Stimulated activated naive B cell treated with anti-CD40 and anti-IgM and Interleukin-4, amounts not matched to agents 10 μg/mL and 1 μg/mL and 100 μg/mL, for 72 hours (primary cell): ENCODE measurements at regions not wholly inside any gene's neighbourhood (a gene's known extent, or its start where the extent isn't known, plus 50 kb on each side); places are given as distances from the start of the nearest gene placed in this dataset.

Experiments
- ATAC-seq, 2 donors: fragments of 150-1000 bp; cut with Tn5 transposase; replicated peaks; 2 replicates each; pipeline ENCODE4 v1.10.0; 2021; ENCODE audit warnings: moderate library complexity in 1 of 2
- DNase-seq: peaks from one replicate; pipeline ENCODE4 v3.0.0; 2021
- H3K27ac Mint-ChIP-seq: one replicate; pipeline ENCODE4 v1.8.0; 2022; ENCODE audit warnings: mild to moderate bottlenecking, mixed read lengths
- H3K27me3 Mint-ChIP-seq, 2 donors: one replicate each; pipeline ENCODE4 v1.8.0; 2022; ENCODE audit warnings: mixed read lengths in 2 of 2
- H3K36me3 Mint-ChIP-seq, 2 donors: one replicate each; pipeline ENCODE4 v1.8.0; 2022; ENCODE audit warnings: mixed read lengths in 2 of 2, mild to moderate bottlenecking in 1 of 2
- H3K4me1 Mint-ChIP-seq, 2 donors: one replicate each; pipeline ENCODE4 v1.8.0; 2022; ENCODE audit warnings: mixed read lengths in 2 of 2, mild to moderate bottlenecking in 1 of 2
- H3K4me3 Mint-ChIP-seq, 2 donors: one replicate each; pipeline ENCODE4 v1.8.0; 2022; ENCODE audit warnings: mild to moderate bottlenecking in 2 of 2, mixed read lengths in 2 of 2, moderate library complexity in 1 of 2
- H3K9me3 Mint-ChIP-seq, 2 donors: one replicate each; pipeline ENCODE4 v1.8.0; 2022; ENCODE audit warnings: mixed read lengths in 2 of 2, mild to moderate bottlenecking in 1 of 2

DNA sequence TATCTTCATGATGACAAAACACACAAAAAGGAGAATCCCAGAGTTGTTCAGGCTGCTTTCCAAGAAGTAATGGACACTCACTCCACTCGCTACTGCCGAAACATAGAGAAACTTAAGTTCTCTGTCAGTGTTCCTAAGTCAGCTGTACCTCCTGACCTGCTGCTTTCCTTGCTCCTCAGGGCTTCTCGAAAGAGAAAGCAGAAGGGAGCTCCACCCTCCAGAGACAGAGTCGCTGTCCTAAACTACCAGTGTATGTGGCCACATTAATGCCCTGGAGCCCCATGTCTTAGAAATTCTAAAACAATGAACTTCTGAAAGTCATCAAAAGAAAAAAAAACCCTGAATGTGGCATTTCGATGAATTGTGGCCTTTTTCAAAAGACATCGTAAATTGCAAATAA lies 390.8 kb upstream of the MON1B start:
- Mint-ChIP-seq H3K27ac (no peak overlapping the region), H3K4me1 (no peaks in the 10 kb centered on the region), H3K4me3 (no peak overlapping the region), H3K36me3 (no peaks in the 10 kb centered on the region), H3K27me3 (no peaks in the 10 kb centered on the region), H3K9me3 (peaks cover 4 to 8% of the 10 kb centered on the region in 2 donors)
- DNase-seq (no peak), ATAC-seq (no peak)

DNA sequence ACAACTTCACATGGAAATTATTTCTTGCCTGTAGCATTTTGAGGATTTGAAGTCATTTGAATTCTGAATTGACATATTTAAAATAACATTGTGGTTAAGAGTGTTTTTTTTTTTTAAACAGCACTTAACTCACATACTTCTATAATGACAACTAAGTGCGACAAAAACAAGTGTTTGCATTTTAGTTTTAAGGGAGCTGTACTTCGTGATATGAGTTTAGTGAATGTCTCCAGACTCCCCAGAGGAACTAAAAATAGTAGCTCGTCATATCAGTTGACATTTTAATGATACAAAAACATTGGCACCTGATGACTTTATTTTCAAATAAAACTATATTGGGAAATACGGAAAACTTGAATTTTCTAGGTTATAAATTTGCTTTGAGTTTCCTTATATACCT lies 389.6 kb upstream of the MON1B start:
- no peaks in the 10 kb centered on the region for H3K27me3 Mint-ChIP-seq
- H3K36me3 Mint-ChIP-seq = no peaks in the 10 kb centered on the region
- DNase-seq (no peak), ATAC-seq (no peak)
- H3K4me1 Mint-ChIP-seq = no peaks in the 10 kb centered on the region
- peaks cover 4 to 8% of the 10 kb centered on the region in 2 donors for H3K9me3 Mint-ChIP-seq
- no peak overlapping the region for H3K27ac Mint-ChIP-seq
- no peak overlapping the region for H3K4me3 Mint-ChIP-seq

DNA sequence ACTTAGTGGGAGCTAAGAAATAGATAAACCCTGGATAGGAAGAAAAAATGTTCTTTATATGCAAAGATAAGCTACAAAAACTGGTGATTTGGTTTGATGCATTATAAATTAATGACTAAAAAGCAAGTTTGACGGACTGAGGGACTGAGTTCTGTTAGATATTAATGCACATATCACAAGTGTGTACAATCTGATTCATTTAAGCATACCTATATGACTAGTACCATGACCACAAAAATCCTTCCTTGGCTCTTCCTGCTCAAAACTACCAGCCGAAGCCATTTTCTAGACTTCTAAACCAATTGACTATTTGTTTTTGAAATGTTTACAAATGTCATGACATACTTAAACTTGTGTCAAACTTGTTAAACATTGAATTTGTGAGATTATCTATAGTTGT lies 374.5 kb upstream of the MON1B start:
- no peak for DNase-seq
- H3K27ac Mint-ChIP-seq = no peak overlapping the region
- peaks cover 4% of the 10 kb centered on the region in 2 donors for H3K9me3 Mint-ChIP-seq
- no peak for ATAC-seq
- no peak overlapping the region for H3K4me3 Mint-ChIP-seq
- no peaks in the 10 kb centered on the region for H3K4me1 Mint-ChIP-seq
- H3K27me3 Mint-ChIP-seq = no peaks in the 10 kb centered on the region
- no peaks in the 10 kb centered on the region for H3K36me3 Mint-ChIP-seq

DNA sequence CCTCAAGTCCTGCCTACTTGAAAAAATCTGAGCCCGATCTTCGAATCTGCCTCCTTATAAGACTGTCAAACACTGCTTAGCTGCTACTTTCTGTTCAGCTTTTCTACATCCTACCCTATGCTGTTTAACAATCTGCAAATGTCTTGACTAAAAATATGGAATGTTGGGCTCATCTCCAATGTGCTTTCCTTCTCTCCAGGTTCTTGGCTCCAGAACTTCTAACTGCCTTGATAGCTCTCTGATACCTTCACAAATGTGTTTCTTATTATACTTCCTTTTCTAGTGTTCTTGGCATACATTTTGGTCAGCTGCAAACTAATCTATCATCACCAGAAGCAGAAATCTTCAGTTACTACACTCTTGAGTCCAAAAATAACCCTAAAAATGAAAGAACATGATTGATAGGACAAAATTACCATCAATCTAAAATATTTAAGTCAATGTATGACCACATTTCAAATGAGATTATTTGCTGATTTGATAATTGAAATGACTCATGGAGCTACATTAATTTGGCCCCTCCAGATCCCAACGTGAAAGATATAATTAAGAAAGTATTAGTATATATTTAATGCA lies 372.3 kb upstream of the MON1B start:
- ATAC-seq = no peak
- H3K27me3 Mint-ChIP-seq = no peaks in the 10 kb centered on the region
- no peak for DNase-seq
- no peak overlapping the region for H3K4me3 Mint-ChIP-seq
- no peaks in the 10 kb centered on the region for H3K4me1 Mint-ChIP-seq
- H3K9me3 Mint-ChIP-seq = no peaks in the 10 kb centered on the region
- H3K36me3 Mint-ChIP-seq = no peaks in the 10 kb centered on the region
- no peak overlapping the region for H3K27ac Mint-ChIP-seq

DNA sequence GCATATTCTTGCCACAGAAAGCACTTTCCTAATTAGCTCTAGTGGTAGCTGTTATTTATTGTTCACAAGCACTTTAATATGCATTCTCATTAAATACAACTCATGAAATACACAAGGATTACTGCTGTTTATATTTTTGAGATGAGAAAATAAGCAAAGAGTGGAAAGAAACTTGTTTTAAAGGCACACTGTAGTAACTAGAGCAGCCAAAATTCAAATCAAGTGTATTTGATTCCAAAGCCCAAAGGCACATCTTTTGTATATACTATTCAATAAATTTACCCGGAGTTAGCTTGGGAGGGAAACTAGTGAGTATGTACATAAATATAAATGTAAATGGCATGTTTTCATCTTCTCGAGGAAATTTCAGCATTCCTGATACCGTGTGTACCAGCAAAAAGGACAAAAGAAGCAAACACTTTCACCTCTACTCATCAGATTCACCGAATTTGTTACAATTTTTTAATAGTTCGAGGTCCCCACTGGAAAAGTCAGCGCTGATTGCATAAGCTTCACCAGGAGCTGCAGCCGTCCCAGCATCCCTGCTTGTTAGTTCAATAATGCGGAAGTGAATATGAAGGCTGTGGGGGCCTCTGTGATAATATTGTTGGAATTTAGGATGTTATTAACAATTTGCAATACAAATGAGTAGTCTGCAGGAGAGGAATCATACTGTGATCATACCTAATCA lies 371.6 kb upstream of the MON1B start:
- ATAC-seq = no peak
- H3K36me3 Mint-ChIP-seq = no peaks in the 10 kb centered on the region

DNA sequence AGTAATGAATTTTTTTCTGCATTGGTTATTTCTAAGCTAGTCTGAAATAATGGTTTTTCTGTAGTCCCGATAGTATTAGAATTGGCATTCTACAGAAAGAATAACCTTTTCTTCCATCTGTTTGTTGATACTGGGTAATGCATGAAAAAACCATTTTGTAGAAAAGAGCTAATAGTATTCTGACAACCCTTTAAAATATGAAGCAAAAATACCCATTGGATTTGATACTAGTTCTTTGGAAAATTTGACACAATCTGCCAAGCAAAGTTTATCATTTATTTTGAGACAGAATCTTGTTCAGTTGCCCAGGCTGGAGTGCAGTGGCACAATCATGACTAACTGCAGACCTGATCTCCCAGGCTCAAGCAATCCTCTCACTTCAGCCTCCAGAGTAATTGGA lies 366.8 kb upstream of the MON1B start:
- H3K4me1 Mint-ChIP-seq = no peaks in the 10 kb centered on the region
- no peaks in the 10 kb centered on the region for H3K36me3 Mint-ChIP-seq
- ATAC-seq (no peak), DNase-seq (no peak)
- H3K9me3 Mint-ChIP-seq = no peaks in the 10 kb centered on the region
- no peaks in the 10 kb centered on the region for H3K27me3 Mint-ChIP-seq
- no peak overlapping the region for H3K27ac Mint-ChIP-seq
- H3K4me3 Mint-ChIP-seq = no peak overlapping the region

More for the DNA sequence above, 371.6 kb upstream of the MON1B start:
- Mint-ChIP-seq H3K4me1 (no peaks in the 10 kb centered on the region), H3K27ac (no peak overlapping the region), H3K4me3 (no peak overlapping the region), H3K9me3 (no peaks in the 10 kb centered on the region), H3K27me3 (no peaks in the 10 kb centered on the region)
- DNase-seq = no peak

DNA sequence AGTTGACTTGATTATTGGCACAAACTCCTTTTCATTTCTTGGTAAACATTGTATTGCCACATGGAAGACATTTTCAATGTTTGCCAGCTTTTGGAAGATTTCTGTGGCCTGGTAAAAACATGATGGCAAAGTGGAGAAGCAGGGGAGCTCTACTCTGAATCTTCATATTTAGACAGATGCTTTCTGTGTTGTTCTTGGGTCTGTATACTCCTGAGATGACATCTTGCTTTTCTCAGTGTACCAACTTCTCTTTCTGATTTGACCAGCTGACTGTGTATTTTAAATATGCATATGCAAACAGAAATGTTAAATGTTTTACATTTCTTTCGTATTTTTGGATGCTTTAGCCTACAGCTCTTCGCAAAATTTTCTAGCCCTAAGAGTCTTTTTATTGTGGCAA lies 366.2 kb upstream of the MON1B start:
- no peak for DNase-seq
- ATAC-seq = no peak
- Mint-ChIP-seq H3K27ac (no peak overlapping the region), H3K36me3 (no peaks in the 10 kb centered on the region), H3K4me3 (no peak overlapping the region), H3K27me3 (no peaks in the 10 kb centered on the region), H3K9me3 (peaks cover 0 to 2% of the 10 kb centered on the region in 2 donors), H3K4me1 (no peaks in the 10 kb centered on the region)

DNA sequence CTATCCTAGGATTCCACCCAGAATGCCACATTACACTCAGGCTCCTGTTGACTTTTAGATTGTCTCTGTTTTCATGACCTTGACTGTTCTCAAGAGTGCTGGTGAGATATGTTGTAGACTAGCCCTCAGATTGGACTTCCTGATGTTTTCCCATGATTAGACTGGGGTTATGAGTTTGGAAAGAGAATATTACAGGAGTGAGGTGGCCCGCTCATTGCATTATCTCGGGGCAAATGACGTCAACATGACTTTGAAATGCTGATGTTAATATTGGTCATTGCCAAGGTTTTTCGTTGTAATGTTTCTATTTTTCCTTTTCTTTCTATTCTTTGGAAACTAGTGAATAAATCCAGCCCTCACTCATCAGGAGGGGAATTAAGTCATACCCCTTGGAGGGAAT lies 355.7 kb upstream of the MON1B start:
- no peaks in the 10 kb centered on the region for H3K36me3 Mint-ChIP-seq
- ATAC-seq (no peak), DNase-seq (no peak)
- H3K4me3 Mint-ChIP-seq = no peak overlapping the region
- no peak overlapping the region for H3K27ac Mint-ChIP-seq
- H3K27me3 Mint-ChIP-seq = no peaks in the 10 kb centered on the region
- no peaks in the 10 kb centered on the region for H3K4me1 Mint-ChIP-seq
- peaks cover 2 to 4% of the 10 kb centered on the region in 2 donors for H3K9me3 Mint-ChIP-seq

DNA sequence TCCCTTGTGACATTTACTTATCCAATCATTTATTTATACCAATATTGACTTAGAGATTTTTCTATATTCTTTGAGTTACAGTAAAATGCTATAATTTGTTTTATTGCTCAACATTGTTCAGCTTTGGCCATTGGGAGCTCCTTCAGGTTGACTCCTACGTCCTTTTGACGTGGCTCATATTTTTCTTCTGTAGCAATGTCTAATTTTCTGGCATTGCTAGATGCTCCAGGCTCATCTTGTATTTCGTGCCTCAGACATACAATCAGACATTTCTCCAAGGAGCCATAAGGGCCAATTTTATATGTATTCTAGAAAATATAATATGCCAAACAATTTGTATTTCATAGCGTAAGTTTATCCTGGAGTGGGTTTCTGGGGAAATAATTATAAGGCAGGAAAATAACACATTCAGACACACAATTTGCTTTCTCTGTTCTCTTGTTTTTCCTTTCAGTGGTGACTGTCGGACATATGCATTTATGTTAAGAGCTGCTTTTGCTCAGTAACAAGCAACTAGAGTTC lies 355.1 kb upstream of the MON1B start:
- DNase-seq (no peak), ATAC-seq (no peak)
- Mint-ChIP-seq H3K4me3 (no peak overlapping the region), H3K36me3 (no peaks in the 10 kb centered on the region), H3K27ac (no peak overlapping the region), H3K27me3 (no peaks in the 10 kb centered on the region), H3K9me3 (peaks cover 2 to 4% of the 10 kb centered on the region in 2 donors), H3K4me1 (no peaks in the 10 kb centered on the region)

DNA sequence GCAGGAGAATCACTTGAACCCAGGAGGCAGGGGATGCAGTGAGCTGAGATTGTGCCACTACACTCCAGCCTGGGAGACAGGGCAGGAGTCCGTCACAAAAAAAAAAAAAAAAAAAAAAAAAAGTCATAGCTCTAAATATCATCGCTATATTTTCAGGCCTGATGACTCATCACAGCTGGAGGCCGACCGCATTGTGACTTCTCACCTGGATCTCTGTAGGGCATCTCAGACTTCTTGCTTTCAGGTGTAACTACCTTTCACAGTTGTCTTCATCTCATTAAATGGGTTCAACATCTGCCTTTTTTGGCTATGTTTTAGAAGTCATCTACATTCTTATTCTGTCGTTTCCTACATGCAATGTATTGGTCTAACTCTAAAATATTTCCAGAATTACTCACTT lies 353.1 kb upstream of the MON1B start:
- H3K9me3 Mint-ChIP-seq = peaks cover 4 to 5% of the 10 kb centered on the region in 2 donors
- no peak overlapping the region for H3K27ac Mint-ChIP-seq
- no peaks in the 10 kb centered on the region for H3K27me3 Mint-ChIP-seq
- no peak overlapping the region for H3K4me3 Mint-ChIP-seq
- no peak for DNase-seq
- no peaks in the 10 kb centered on the region for H3K4me1 Mint-ChIP-seq
- no peak for ATAC-seq
- H3K36me3 Mint-ChIP-seq = no peaks in the 10 kb centered on the region

DNA sequence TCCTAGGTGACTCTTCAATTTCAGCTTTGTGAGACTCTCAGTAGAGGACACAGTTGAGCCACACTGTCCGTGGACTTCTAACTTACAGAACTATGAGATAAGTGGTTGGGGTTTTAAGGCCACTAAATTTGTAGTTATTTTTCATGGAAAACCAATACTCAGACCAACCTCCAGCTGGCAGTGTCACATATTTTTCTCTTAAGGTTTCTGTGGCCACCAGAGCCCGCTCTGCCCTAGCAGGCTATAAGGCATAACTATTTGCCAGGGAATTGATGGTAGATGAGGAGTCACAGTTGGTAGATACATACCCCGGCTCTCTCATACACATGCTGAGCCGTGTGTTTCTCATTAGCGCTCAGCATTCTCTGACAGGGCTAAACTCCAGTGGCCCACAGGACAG lies 336.8 kb upstream of the MON1B start:
- H3K27ac Mint-ChIP-seq = no peak overlapping the region
- no peaks in the 10 kb centered on the region for H3K36me3 Mint-ChIP-seq
- DNase-seq (no peak), ATAC-seq (no peak)
- no peak overlapping the region for H3K4me3 Mint-ChIP-seq
- H3K27me3 Mint-ChIP-seq = no peaks in the 10 kb centered on the region
- no peaks in the 10 kb centered on the region for H3K4me1 Mint-ChIP-seq
- peaks cover 1 to 4% of the 10 kb centered on the region in 2 donors for H3K9me3 Mint-ChIP-seq

DNA sequence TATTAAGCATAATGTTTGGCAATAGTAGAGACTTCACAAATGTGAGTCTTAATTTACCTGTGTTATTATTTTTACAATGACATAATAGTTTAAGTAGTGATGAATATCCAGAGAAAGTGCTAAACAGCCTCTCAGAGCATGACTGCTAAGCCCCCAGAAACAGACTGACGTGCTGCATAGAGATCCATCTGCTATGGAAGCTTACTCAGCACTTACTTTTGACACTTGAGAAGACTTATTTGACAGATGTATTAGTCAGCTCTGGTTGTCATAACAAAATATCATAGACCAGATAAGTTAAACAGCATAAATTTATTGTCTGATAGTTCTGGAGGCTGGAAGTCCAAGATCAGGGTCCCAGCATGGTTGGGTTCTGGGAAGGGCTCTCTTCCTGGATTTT lies 334.9 kb upstream of the MON1B start:
- no peaks in the 10 kb centered on the region for H3K4me1 Mint-ChIP-seq
- no peak overlapping the region for H3K27ac Mint-ChIP-seq
- no peaks in the 10 kb centered on the region for H3K36me3 Mint-ChIP-seq
- no peak overlapping the region for H3K4me3 Mint-ChIP-seq
- DNase-seq (no peak), ATAC-seq (no peak)
- H3K9me3 Mint-ChIP-seq = no peaks in the 10 kb centered on the region
- no peaks in the 10 kb centered on the region for H3K27me3 Mint-ChIP-seq

DNA sequence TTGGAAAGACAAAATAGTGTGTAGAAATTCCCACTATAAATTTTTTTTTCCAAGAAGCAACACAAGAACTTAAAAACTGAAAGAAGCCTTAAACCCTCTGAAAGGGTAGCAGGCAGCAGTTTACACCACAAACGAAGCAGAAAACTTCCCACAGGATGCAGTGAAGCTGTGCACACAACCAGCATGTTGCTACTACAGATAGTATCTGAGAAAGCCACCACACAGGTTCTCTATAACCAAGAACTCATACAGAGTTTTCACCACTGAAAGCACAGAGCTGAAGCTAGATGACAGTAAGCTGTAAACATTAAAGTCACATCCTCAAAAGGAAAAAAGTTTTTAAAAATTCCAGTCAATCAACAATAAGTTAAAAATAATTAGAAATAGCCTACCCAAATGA lies 333.6 kb upstream of the MON1B start:
- no peak overlapping the region for H3K27ac Mint-ChIP-seq
- ATAC-seq (no peak), DNase-seq (no peak)
- no peak overlapping the region for H3K4me3 Mint-ChIP-seq
- H3K27me3 Mint-ChIP-seq = no peaks in the 10 kb centered on the region
- H3K9me3 Mint-ChIP-seq = no peaks in the 10 kb centered on the region
- H3K4me1 Mint-ChIP-seq = no peaks in the 10 kb centered on the region
- no peaks in the 10 kb centered on the region for H3K36me3 Mint-ChIP-seq

DNA sequence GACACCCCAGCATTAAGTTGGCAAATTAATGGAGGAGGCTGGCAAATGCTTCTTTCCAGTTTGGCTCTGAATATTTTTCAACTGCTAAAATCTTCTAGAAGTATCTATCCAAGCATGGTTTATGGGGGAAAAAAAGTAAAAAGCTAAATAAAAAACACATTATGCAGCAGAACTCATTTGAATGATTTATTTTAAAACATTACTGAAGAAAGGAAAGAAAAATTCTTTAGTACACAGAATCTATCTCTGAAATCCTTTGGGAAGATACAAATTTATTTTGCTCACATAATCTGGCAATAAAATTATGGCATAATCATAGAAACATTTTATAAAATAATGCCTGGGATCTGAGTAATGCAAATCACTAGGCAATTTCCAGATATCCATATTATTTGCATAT lies 328.1 kb upstream of the MON1B start:
- no peak for DNase-seq
- peaks cover 0 to 4% of the 10 kb centered on the region in 2 donors for H3K9me3 Mint-ChIP-seq
- H3K4me1 Mint-ChIP-seq = no peaks in the 10 kb centered on the region
- H3K36me3 Mint-ChIP-seq = no peaks in the 10 kb centered on the region
- H3K27me3 Mint-ChIP-seq = no peaks in the 10 kb centered on the region
- no peak for ATAC-seq
- no peak overlapping the region for H3K4me3 Mint-ChIP-seq
- no peak overlapping the region for H3K27ac Mint-ChIP-seq

DNA sequence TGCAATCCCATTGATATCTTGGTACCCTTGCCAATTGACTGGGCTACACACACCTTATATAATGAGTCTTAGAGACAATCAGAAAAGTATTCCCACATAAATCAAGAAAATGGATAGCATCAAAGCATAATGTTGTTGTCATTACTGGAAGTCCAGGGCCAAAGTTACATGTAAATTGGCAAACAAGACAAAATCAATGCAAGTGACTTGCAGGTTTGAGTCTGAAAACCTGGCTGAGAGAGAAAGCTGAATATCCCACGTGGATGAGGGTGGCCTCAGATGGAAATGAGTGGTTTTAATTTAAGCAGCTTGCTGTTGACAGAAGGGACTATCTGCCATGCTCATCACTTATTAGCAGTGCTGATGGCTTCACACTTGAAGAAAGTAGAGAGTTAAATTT lies 324.0 kb upstream of the MON1B start:
- ATAC-seq = no peak
- no peak for DNase-seq
- Mint-ChIP-seq H3K9me3 (peaks cover 0 to 8% of the 10 kb centered on the region in 2 donors), H3K27me3 (no peaks in the 10 kb centered on the region), H3K4me1 (no peaks in the 10 kb centered on the region), H3K36me3 (no peaks in the 10 kb centered on the region), H3K4me3 (no peak overlapping the region), H3K27ac (no peak overlapping the region)
